HG03103 (cell line): ENCODE measurements at regions not wholly inside any gene's neighbourhood (a gene's known extent, or its start where the extent isn't known, plus 50 kb on each side); places are given as distances from the start of the nearest gene placed in this dataset.

Source experiments
- ATAC-seq: cut with Tn5 transposase; IDR thresholded peaks from one replicate; pipeline ENCODE4 v1.9.1; 2021; ENCODE audit warnings: low read depth; ENCODE audit not compliant: unreplicated experiment

GRCh38 chr6:15996030-15996429 lies 132.9 kb upstream of the MYLIP start:
- ATAC-seq: no peak

- no peak for ATAC-seq
Measured at GRCh38 chr6:15995493-15995892, 133.4 kb upstream of the MYLIP start.

- ATAC-seq: no peak
Measured at GRCh38 chr6:15994814-15995459, 133.9 kb upstream of the MYLIP start.

GRCh38 chr6:15993716-15994228 lies 135.1 kb upstream of the MYLIP start:
- ATAC-seq: no peak

- no peak for ATAC-seq
Measured at GRCh38 chr6:15990179-15990578, 138.7 kb upstream of the MYLIP start.

GRCh38 chr6:15989397-15989796 lies 139.5 kb upstream of the MYLIP start:
- no peak for ATAC-seq

- ATAC-seq: no peak
Measured at GRCh38 chr6:15987569-15987968, 141.3 kb upstream of the MYLIP start.

GRCh38 chr6:15986027-15986629 lies 142.8 kb upstream of the MYLIP start:
- no peak for ATAC-seq

- no peak for ATAC-seq
Measured at GRCh38 chr6:15985379-15985959, 143.4 kb upstream of the MYLIP start.

- no peak for ATAC-seq
Measured at GRCh38 chr6:15981956-15982355, 146.9 kb upstream of the MYLIP start.

- ATAC-seq: no peak
Measured at GRCh38 chr6:15980801-15981200, 148.1 kb upstream of the MYLIP start.

GRCh38 chr6:15978426-15978825 lies 150.5 kb upstream of the MYLIP start:
- no peak for ATAC-seq

GRCh38 chr6:15977050-15977449 lies 151.8 kb upstream of the MYLIP start:
- no peak for ATAC-seq

- no peak for ATAC-seq
Measured at GRCh38 chr6:15974817-15975216, 154.1 kb upstream of the MYLIP start.

GRCh38 chr6:15970517-15970916 lies 158.4 kb upstream of the MYLIP start:
- no peak for ATAC-seq

- no peak for ATAC-seq
Measured at GRCh38 chr6:15969236-15969778, 159.6 kb upstream of the MYLIP start.

GRCh38 chr6:15968519-15968918 lies 160.4 kb upstream of the MYLIP start:
- ATAC-seq: no peak

GRCh38 chr6:15966000-15966520 lies 162.8 kb upstream of the MYLIP start:
- no peak for ATAC-seq

GRCh38 chr6:15962449-15962764 lies 166.5 kb upstream of the MYLIP start:
- ATAC-seq: no peak

GRCh38 chr6:15961635-15962448 lies 167.0 kb upstream of the MYLIP start:
- no peak for ATAC-seq
